ENCODE measurements at regions not wholly inside any gene's neighbourhood (a gene's known extent, or its start where the extent isn't known, plus 50 kb on each side); places are given as distances from the start of the nearest gene placed in this dataset.

DNA sequence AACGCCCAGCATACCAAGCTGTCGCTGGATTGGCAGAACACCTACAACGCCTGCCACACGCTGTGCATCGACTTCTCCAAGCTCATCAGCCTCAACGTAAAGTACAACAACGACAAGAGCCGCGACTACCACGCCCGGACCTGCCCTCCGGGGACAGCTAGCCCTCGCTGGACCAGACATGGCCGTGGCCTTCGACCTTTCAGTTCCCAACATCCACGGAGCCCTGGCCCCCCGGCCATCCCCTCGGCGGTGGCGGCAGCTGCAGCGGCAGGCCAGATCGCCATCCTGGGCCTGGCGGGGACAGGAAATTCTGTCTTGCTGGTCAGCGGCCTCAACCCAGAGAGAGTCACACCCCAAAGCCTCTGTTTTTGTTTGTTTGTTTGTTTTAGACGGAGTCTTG, 132.6 kb upstream of the FUT8 start:
- no peak for DNase-seq (ENCODE audit: low read depth in 2 of 2)

- no peak for DNase-seq (ENCODE audit: low read depth in 2 of 2)
Observed at GRCh38 chr14:65280653-65281052, 131.9 kb upstream of the FUT8 start.

DNA sequence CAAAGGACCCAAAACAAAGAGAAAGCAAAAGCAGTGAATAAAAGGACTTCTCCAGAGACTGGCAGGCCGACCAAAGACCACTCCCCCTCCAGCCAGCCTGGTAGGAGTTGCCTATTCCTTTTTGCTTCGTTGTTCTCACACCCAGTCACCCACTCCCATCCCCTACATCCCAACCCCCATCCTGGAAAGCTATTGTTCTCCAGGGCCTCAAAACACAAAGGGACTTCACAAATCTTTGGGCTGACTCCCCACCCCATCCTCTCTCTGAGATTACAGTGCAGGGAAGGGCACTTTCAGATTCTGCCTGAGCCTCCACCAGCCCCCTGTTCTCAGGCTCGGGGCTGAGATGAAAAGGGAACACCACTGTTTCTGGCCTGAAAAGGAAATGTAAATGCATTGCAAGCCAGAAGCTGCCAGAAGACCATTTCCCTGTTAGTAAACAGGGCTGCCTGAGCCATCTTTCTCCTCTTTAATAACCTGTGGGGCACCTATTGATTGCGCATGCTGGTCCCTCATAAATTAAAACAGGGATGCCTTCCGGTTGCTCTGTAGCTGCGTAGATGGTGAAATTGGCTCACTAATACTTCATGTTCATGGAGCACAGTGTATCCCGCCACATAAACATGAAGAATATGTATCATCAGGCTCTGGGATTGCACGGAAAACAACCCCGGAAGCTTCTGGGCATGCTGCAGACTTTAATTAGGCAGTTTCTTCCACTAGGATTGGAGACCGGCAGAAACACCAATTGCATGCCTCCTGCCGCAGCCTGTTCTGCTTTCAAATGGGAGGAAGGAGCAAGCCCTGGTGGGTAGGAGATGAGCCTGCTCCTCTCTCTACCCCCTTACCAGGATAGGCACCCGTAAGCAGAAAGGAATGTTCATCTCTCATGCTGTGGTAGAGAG, 130.3 kb upstream of the FUT8 start:
- DNase-seq (ENCODE audit: low read depth in 2 of 2) = peak; percentile 64 to 67

GRCh38 chr14:65282896-65283253, 129.7 kb upstream of the FUT8 start:
- DNase-seq (ENCODE audit: low read depth in 2 of 2) = no peak

- DNase-seq (ENCODE audit: low read depth in 2 of 2) = no peak
Observed at GRCh38 chr14:65286443-65286842, 126.1 kb upstream of the FUT8 start.

GRCh38 chr14:65287264-65288131, 125.0 kb upstream of the FUT8 start:
- no peak for DNase-seq (ENCODE audit: low read depth in 2 of 2)

- DNase-seq (ENCODE audit: low read depth in 2 of 2) = peak; percentile 81 to 82
Observed at GRCh38 chr14:65290830-65291229, 121.7 kb upstream of the FUT8 start.

GRCh38 chr14:65291531-65291930, 121.0 kb upstream of the FUT8 start:
- DNase-seq (ENCODE audit: low read depth in 2 of 2) = no peak

- no peak for DNase-seq (ENCODE audit: low read depth in 2 of 2)
Observed at GRCh38 chr14:65294816-65295215, 117.7 kb upstream of the FUT8 start.

DNA sequence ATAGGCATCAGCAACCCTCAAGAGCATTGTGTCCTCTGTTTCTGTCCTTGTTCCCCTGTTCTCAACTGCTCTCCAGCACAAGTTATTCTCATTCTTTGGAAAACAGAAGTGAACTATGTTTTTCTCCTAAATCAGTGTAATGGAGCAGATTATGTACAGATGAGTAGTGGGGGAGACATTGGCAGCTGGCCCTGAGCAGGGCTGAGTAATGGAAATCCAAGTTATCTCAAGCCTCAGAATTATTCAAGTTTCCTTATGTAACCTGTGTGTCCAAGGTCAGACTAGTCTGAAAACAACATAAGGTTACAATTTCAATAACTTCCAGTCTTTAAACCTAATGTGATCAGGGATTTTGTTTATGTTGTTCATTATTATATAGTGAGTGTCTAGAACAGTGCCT, 116.1 kb upstream of the FUT8 start:
- no peak for DNase-seq (ENCODE audit: low read depth in 2 of 2)

DNA sequence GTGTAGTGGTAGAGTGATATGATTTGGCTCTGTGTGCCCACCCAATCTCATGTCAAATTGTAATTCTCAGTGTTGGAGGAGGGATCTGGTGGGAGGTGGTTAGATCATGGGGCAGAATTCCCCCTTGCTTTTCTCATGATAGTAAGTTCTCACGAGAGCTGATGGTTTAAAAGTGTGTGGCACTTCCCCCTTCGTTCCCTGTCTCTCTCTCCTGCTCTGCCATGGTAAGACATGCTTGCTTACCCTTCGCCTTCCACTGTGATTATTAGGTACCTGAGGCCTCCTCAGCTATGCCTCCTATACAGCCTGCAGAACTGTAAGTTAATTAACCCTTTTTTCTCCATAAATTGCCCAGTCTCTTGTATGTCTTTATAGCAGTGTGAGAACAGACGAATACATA, 115.7 kb upstream of the FUT8 start:
- no peak for DNase-seq (ENCODE audit: low read depth in 2 of 2)

- DNase-seq (ENCODE audit: low read depth in 2 of 2) = no peak
Observed at GRCh38 chr14:65297744-65298143, 114.8 kb upstream of the FUT8 start.

DNA sequence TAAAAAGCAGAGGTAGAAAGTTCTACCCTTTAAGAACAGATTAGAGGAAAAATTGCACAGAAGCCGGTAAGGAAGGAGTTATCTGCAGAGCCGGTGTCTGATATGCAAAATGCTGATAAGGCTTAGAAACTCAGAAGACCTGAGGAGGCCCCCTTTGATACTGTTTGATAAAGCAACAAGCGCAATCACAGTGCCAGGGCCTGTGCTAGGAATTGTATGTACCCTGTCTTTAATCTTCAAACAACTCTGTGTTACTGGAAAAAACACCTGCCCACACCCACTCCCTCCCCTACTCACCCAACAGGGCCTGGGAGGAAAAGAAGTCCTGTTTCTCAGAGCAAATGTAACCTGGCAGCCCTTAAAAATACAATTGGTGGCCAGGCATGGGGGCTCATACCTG, 112.7 kb upstream of the FUT8 start:
- DNase-seq (ENCODE audit: low read depth in 2 of 2) = no peak

DNA sequence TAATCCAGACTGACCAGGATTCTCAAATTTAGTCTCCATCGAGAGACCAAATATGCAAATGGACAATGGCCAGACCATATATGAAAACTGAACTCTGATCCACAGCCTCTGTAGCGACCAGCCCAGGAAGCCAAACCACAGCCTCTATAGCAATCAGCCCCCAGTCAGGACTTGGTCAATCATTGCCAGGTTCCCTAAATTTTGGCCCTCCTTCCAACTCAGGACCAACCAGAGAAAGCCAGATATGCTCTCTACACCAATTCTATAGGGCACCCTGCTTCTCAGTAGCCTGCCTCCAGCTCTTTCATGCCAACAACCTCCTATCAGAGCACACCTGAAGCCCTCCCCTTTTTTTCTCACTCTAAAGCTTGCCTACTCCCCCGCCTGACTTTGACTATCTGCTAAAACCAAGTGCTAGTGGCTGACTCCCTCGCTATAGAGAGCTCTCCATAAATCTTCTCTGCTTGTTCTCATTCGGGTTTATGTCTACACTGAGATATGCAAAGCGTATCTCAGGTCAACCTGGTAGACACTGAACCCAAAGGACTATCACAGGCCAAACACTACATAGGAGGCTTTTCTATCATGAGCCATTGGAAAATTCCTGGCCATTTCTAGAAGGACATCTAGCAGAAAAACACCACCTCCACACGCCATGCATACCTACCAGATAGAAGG, 110.5 kb upstream of the FUT8 start:
- no peak for DNase-seq (ENCODE audit: low read depth in 2 of 2)

- no peak for DNase-seq (ENCODE audit: low read depth in 2 of 2)
Observed at GRCh38 chr14:65302571-65303189, 109.8 kb upstream of the FUT8 start.

GRCh38 chr14:65303190-65303898, 109.2 kb upstream of the FUT8 start:
- DNase-seq (ENCODE audit: low read depth in 2 of 2) = no peak

DNA sequence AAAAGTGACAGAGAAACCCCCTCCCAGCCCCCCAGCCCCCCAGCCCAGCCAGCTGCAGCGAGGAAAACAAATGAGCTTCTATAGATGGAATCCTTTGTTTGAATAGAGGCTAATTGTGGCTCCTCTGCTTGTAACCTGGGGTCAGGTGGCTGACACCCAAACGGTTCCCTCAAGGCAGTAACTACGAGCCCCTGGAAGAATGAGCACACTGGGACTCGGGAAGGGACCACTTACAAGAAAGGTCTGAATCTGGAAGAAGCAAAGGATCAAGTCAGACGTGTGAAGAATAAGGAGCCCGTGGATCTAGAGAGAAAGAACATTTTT, 108.7 kb upstream of the FUT8 start:
- no peak for DNase-seq (ENCODE audit: low read depth in 2 of 2)

- no peak for DNase-seq (ENCODE audit: low read depth in 2 of 2)
Observed at GRCh38 chr14:65304239-65304638, 108.3 kb upstream of the FUT8 start.

- DNase-seq (ENCODE audit: low read depth in 2 of 2) = no peak
Observed at GRCh38 chr14:65304963-65305362, 107.6 kb upstream of the FUT8 start.

DNA sequence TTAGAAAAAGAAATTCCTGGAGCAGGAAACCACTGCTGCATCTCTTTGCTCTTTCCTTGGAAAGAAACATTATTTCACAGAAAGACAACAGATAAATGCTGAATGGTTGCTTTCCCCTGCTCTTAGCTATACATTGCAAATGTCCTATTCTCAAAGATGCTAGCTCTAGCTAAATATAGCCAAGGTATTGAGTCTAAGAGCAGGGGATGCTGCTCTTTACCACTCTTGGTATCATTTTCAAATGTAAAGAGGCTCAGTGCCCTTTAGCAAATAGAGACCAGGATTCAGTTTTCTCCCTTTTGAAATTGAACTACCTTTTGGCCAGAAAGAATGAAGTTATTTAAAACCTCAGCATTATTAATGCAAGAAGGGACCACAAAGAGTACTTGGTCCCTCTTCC, 104.0 kb upstream of the FUT8 start:
- DNase-seq (ENCODE audit: low read depth in 2 of 2) = no peak

DNA sequence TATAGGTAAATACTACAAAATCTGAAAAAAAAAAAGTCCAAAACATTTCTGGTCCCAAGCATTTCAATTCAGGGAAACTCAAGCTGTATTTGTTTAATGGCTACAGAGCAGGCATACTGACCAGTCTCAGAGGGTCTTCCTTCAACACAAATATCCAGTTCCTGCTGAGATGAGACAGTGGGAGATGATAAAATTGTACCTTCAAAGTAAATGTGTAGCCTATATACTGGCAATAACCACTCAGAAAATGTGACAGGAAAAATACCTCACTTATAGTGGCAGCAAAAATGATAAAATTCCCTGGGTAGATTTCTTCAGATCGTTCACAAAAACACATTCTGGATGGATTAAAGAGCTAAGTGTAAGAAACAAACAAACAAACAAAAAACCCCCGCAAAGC, 102.0 kb upstream of the FUT8 start:
- no peak for DNase-seq (ENCODE audit: low read depth in 2 of 2)
